A549 (cell line): ENCODE measurements at regions not wholly inside any gene's neighbourhood (a gene's known extent, or its start where the extent isn't known, plus 50 kb on each side); places are given as distances from the start of the nearest gene placed in this dataset.

Source experiments
- CTCF ChIP-seq: fragments of >200 bp; sonication (Bioruptor Twin); formaldehyde crosslinking; IDR thresholded peaks from 3 replicates; pipeline ENCODE4 v1.5.1; 2016
- EP300 ChIP-seq, 2 experiments: fragments of >200 bp; sonication (Bioruptor Twin); formaldehyde crosslinking; IDR thresholded peaks; 2 replicates in 1 of 2; 3 replicates in 1 of 2; pipeline ENCODE4 v1.6.1; 2016 to 2017
- MYC ChIP-seq: IDR thresholded peaks from 2 replicates; pipeline ENCODE4 v1.6.1; 2012; ENCODE audit warnings: mild to moderate bottlenecking, inconsistent platforms, low read length, improper control_type of control experiment, borderline replicate concordance
- ZNF302 ChIP-seq: fragments of 250-450 bp; sonication (Bioruptor Pico); IDR thresholded peaks from 2 replicates; pipeline ENCODE4 v1.9.0; 2021; ENCODE audit warnings: inconsistent platforms, mild to moderate bottlenecking, moderate library complexity

GRCh38 chr11:91795139-91795887 is 429.3 kb upstream of the FAT3 start:
- TF ChIP-seq CTCF (no peak), ZNF302 (CRISPR knock-in tag) (no peak), MYC (no peak), EP300 (IDR thresholded peaks at IDR 0.05) (no peak)
